H9 (cell line): ENCODE measurements at regions not wholly inside any gene's neighbourhood (a gene's known extent, or its start where the extent isn't known, plus 50 kb on each side); places are given as distances from the start of the nearest gene placed in this dataset.

ENCODE experiments used
- DNase-seq: peaks from one replicate; pipeline ENCODE4 v3.0.0-alpha.2; 2017
- H2AFZ ChIP-seq: one replicate; pipeline ENCODE4 v1.6.1; 2013; ENCODE audit warnings: mild to moderate bottlenecking, low read length, control low read depth, moderate library complexity
- H2AK5ac ChIP-seq: 2 replicates; pipeline ENCODE4 v1.6.1; 2013; ENCODE audit warnings: low read length, control low read depth, mixed read lengths; ENCODE audit not compliant: insufficient read length
- H2BK120ac ChIP-seq: one replicate; pipeline ENCODE4 v1.6.1; 2013; ENCODE audit warnings: low read depth, mild to moderate bottlenecking, low read length, control low read depth, inconsistent platforms; ENCODE audit not compliant: poor library complexity, severe bottlenecking
- H2BK12ac ChIP-seq: 2 replicates; pipeline ENCODE4 v1.6.1; 2013; ENCODE audit warnings: low read length, control low read depth, mixed read lengths, low read depth; ENCODE audit not compliant: insufficient read length
- H2BK15ac ChIP-seq: 2 replicates; pipeline ENCODE4 v1.6.1; 2013; ENCODE audit warnings: low read depth, low read length, control low read depth
- H2BK20ac ChIP-seq: one replicate; pipeline ENCODE4 v1.6.1; 2013; ENCODE audit warnings: low read depth, mild to moderate bottlenecking, low read length, control low read depth, inconsistent platforms; ENCODE audit not compliant: poor library complexity, severe bottlenecking
- H2BK5ac ChIP-seq: 2 replicates; pipeline ENCODE4 v1.6.1; 2013; ENCODE audit warnings: low read length, control low read depth, mixed read lengths; ENCODE audit not compliant: insufficient read length
- H3K14ac ChIP-seq: 2 replicates; pipeline ENCODE4 v1.6.1; 2013; ENCODE audit warnings: low read length, control low read depth; ENCODE audit not compliant: insufficient read depth
- H3K18ac ChIP-seq: 2 replicates; pipeline ENCODE4 v1.6.1; 2013; ENCODE audit warnings: low read depth, mild to moderate bottlenecking, mixed read lengths, low read length, control low read depth; ENCODE audit not compliant: insufficient read length
- H3K23ac ChIP-seq: 2 replicates; pipeline ENCODE4 v1.6.1; 2013; ENCODE audit warnings: low read length, control low read depth, mixed read lengths, low read depth; ENCODE audit not compliant: insufficient read length
- H3K23me2 ChIP-seq: 2 replicates; pipeline ENCODE4 v1.6.1; 2013; ENCODE audit warnings: low read depth, mild to moderate bottlenecking, mixed read lengths, low read length, control low read depth; ENCODE audit not compliant: insufficient read length, poor library complexity, severe bottlenecking
- H3K27ac ChIP-seq: 2 replicates; pipeline ENCODE4 v1.5.1; 2013; ENCODE audit warnings: low read length, control low read depth, mixed read lengths, low read depth; ENCODE audit not compliant: insufficient read length
- H3K27me3 ChIP-seq: 2 replicates; pipeline ENCODE4 v1.6.1; 2013; ENCODE audit warnings: low read length, control low read depth, inconsistent platforms; ENCODE audit not compliant: insufficient read depth
- H3K4ac ChIP-seq: 2 replicates; pipeline ENCODE4 v1.6.1; 2013; ENCODE audit warnings: low read depth, mild to moderate bottlenecking, control low read depth, inconsistent platforms, low read length, moderate library complexity
- H3K4me1 ChIP-seq: 2 replicates; pipeline ENCODE4 v1.6.1; 2013; ENCODE audit warnings: low read length, control low read depth, inconsistent platforms; ENCODE audit not compliant: insufficient read depth
- H3K4me2 ChIP-seq: 2 replicates; pipeline ENCODE4 v1.6.1; 2013; ENCODE audit warnings: low read length, control low read depth, mixed read lengths; ENCODE audit not compliant: insufficient read length, insufficient read depth
- H3K56ac ChIP-seq: 2 replicates; pipeline ENCODE4 v1.6.1; 2013; ENCODE audit warnings: low read depth, mild to moderate bottlenecking, mixed read lengths, low read length, control low read depth; ENCODE audit not compliant: insufficient read length
- H3K79me1 ChIP-seq: 2 replicates; pipeline ENCODE4 v1.6.1; 2013; ENCODE audit warnings: low read depth, mild to moderate bottlenecking, moderate library complexity, low read length, control low read depth, inconsistent platforms; ENCODE audit not compliant: insufficient read depth, poor library complexity, severe bottlenecking
- H3K79me2 ChIP-seq: 2 replicates; pipeline ENCODE4 v1.6.1; 2013; ENCODE audit warnings: low read length, control low read depth, inconsistent platforms; ENCODE audit not compliant: insufficient read depth
- H3K9ac ChIP-seq: 2 replicates; pipeline ENCODE4 v1.6.1; 2013; ENCODE audit warnings: low read length, control low read depth, mixed read lengths; ENCODE audit not compliant: insufficient read length; ENCODE audit errors: extremely low read depth
- H3K9me3 ChIP-seq: one replicate; pipeline ENCODE4 v1.6.1; 2013; ENCODE audit warnings: low read depth, low read length, inconsistent platforms; ENCODE audit not compliant: control insufficient read depth
- H3T11ph ChIP-seq: one replicate; pipeline ENCODE4 v1.6.1; 2013; ENCODE audit warnings: mild to moderate bottlenecking, low read length, control low read depth, inconsistent platforms
- H4K20me1 ChIP-seq: one replicate; pipeline ENCODE4 v1.6.1; 2013; ENCODE audit not compliant: control insufficient read depth, insufficient read length, insufficient read depth
- H4K5ac ChIP-seq: 2 replicates; pipeline ENCODE4 v1.6.1; 2013; ENCODE audit warnings: low read depth, mild to moderate bottlenecking, mixed read lengths, low read length, control low read depth; ENCODE audit not compliant: insufficient read length
- H4K8ac ChIP-seq: replicated peaks from 2 replicates; pipeline ENCODE4 v1.6.1; 2013; ENCODE audit warnings: low read length, control low read depth, mixed read lengths, low read depth; ENCODE audit not compliant: insufficient read length
- H4K91ac ChIP-seq: 2 replicates; pipeline ENCODE4 v1.6.1; 2013; ENCODE audit warnings: low read depth, mild to moderate bottlenecking, moderate library complexity, mixed read lengths, low read length, control low read depth; ENCODE audit not compliant: insufficient read length
- H3K27ac Mint-ChIP-seq, 3 experiments: 2 replicates in 2 of 3; 3 replicates in 1 of 3; pipeline ENCODE4 v1.8.0; 2020 to 2021; ENCODE audit warnings: mixed read lengths in 3 of 3, mild to moderate bottlenecking in 1 of 3, moderate library complexity in 1 of 3
- H3K27me3 Mint-ChIP-seq: 2 replicates; pipeline ENCODE4 v1.8.0; 2021; ENCODE audit warnings: low read depth, mild to moderate bottlenecking, moderate library complexity, mixed read lengths
- H3K36me3 Mint-ChIP-seq, 3 experiments: 2 replicates in 2 of 3; 3 replicates in 1 of 3; pipeline ENCODE4 v1.8.0; 2020 to 2021; ENCODE audit warnings: low read depth in 3 of 3, mixed read lengths in 3 of 3; ENCODE audit not compliant: insufficient read depth in 1 of 3
- H3K4me1 Mint-ChIP-seq, 2 experiments: 2 replicates each; pipeline ENCODE4 v1.8.0; 2020; ENCODE audit warnings: mixed read lengths in 2 of 2
- H3K4me3 Mint-ChIP-seq, 2 experiments: 2 replicates in 1 of 2; 3 replicates in 1 of 2; pipeline ENCODE4 v1.8.0; 2020 to 2021; ENCODE audit warnings: mild to moderate bottlenecking in 2 of 2, mixed read lengths in 2 of 2, moderate library complexity in 1 of 2
- H3K9me3 Mint-ChIP-seq, 2 experiments: 2 replicates in 1 of 2; 3 replicates in 1 of 2; pipeline ENCODE4 v1.8.0; 2020; ENCODE audit warnings: mild to moderate bottlenecking in 2 of 2, mixed read lengths in 2 of 2, moderate library complexity in 1 of 2
- WGBS: extraction: QIAGEN DNeasy Blood & Tissue Kit; methylation state at CpG from one replicate; pipeline ENCODE4 v1.1.7; 2013; ENCODE audit warnings: missing lambda C conversion rate, low lambda C conversion rate, mixed read lengths; ENCODE audit not compliant: insufficient read length; ENCODE audit errors: extremely low coverage; 5-methylcytosine and 5-hydroxymethylcytosine counted together
- TF ChIP-seq, protein P1 (sequence below): fragments of 200-600 bp; sonication (generic); conservative IDR thresholded peaks from 3 replicates; pipeline ENCODE4 v1.8.0; 2021; ENCODE audit warnings: antibody characterized with exemption, mild to moderate bottlenecking

DNA sequence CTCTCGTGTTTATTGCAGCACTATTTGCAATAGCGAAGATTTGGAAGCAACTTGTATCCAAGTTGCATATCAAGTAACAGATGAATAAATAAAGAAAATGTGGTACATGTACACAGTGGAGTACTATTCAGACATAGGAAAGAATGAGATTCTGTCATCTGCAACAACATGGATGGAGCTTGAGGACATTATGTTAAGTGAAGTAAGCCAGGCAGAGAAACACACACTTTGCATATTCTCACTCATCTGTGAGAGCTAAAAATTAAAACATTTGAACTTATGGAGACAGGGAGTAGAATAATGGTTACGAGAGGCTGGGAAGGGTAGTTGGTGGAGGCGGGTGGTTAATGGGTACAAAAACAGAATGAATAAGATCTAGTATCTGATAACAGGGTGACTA lies 56.3 kb downstream of the COX7C start:
- no peak overlapping the region for H3T11ph ChIP-seq
- no peak overlapping the region for H3K23ac ChIP-seq
- H3K27me3 ChIP-seq = no peaks in the 10 kb centered on the region
- TF ChIP-seq, protein P1, sequence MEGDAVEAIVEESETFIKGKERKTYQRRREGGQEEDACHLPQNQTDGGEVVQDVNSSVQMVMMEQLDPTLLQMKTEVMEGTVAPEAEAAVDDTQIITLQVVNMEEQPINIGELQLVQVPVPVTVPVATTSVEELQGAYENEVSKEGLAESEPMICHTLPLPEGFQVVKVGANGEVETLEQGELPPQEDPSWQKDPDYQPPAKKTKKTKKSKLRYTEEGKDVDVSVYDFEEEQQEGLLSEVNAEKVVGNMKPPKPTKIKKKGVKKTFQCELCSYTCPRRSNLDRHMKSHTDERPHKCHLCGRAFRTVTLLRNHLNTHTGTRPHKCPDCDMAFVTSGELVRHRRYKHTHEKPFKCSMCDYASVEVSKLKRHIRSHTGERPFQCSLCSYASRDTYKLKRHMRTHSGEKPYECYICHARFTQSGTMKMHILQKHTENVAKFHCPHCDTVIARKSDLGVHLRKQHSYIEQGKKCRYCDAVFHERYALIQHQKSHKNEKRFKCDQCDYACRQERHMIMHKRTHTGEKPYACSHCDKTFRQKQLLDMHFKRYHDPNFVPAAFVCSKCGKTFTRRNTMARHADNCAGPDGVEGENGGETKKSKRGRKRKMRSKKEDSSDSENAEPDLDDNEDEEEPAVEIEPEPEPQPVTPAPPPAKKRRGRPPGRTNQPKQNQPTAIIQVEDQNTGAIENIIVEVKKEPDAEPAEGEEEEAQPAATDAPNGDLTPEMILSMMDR = no peak
- H3K9me3 ChIP-seq = no peaks in the 10 kb centered on the region
- no peak overlapping the region for H3K14ac ChIP-seq
- H3K27me3 Mint-ChIP-seq = no peaks in the 10 kb centered on the region
- no peak overlapping the region for H4K8ac ChIP-seq
- no peak overlapping the region for H3K18ac ChIP-seq
- no peak overlapping the region for H4K91ac ChIP-seq
- H3K27ac Mint-ChIP-seq = no peak overlapping the region
- H3K36me3 Mint-ChIP-seq = no peaks in the 10 kb centered on the region
- peaks cover 4 to 10% of the 10 kb centered on the region in 2 experiments; a peak in 3 of 4 replicates for H3K4me1 Mint-ChIP-seq
- H3K27ac ChIP-seq = no peak overlapping the region
- H2BK20ac ChIP-seq = no peak overlapping the region
- H4K20me1 ChIP-seq = no peaks in the 10 kb centered on the region
- H2BK15ac ChIP-seq = no peak overlapping the region
- no peaks in the 10 kb centered on the region for H3K9me3 Mint-ChIP-seq
- no peak overlapping the region for H2BK120ac ChIP-seq
- H3K9ac ChIP-seq = no peak overlapping the region
- no peak for DNase-seq
- H3K4me1 ChIP-seq = no peaks in the 10 kb centered on the region
- H3K4me3 Mint-ChIP-seq = no peak overlapping the region
- no peak overlapping the region for H4K5ac ChIP-seq
- no CpG with 5 or more reads among the region's 4 CpGs for WGBS
- no peak overlapping the region for H2BK12ac ChIP-seq
- H3K23me2 ChIP-seq = no peaks in the 10 kb centered on the region
- no peak overlapping the region for H3K4me2 ChIP-seq
- H3K4ac ChIP-seq = no peak overlapping the region
- no peaks in the 10 kb centered on the region for H3K79me2 ChIP-seq
- no peak overlapping the region for H2AFZ ChIP-seq
- H3K79me1 ChIP-seq = no peaks in the 10 kb centered on the region
- H2AK5ac ChIP-seq = no peak overlapping the region
- no peak overlapping the region for H3K56ac ChIP-seq
- no peak overlapping the region for H2BK5ac ChIP-seq
